ENCODE measurements at regions not wholly inside any gene's neighbourhood (a gene's known extent, or its start where the extent isn't known, plus 50 kb on each side); places are given as distances from the start of the nearest gene placed in this dataset.

DNA sequence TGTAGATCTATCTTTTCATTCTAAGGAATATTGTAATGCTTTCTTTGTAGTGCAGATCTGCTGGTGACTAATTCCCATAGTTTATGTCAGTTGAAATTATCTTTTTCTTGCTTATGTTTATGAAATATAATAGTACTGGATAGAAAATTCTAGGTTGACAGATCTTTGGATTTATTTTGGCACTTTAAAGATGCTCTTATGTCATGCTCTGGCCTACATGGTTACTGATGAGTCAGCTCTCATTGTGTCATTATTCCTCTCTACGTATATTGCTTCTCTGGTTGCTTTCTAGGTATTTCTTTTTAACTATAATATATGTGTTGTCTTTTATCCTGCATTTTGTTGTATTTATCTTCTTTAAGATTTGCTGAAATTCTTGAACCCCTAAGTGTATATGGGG is 955.5 kb upstream of the CHORDC1 start:
- H3K9ac ChIP-seq (ENCODE audit: low read length), result no peak overlapping the region
- no peak for DNase-seq
- no peak overlapping the region for H2AFZ ChIP-seq (ENCODE audit: low read length)
- H3F3A ChIP-seq (ENCODE audit: insufficient read depth, low read length), result no peaks in the 10 kb centered on the region
- H4K20me1 ChIP-seq (ENCODE audit: insufficient read depth, low read length), result no peaks in the 10 kb centered on the region
- H3K9me3 ChIP-seq (replicated peaks; ENCODE audit: insufficient read depth, low read length), result no peaks in the 10 kb centered on the region
- TF ChIP-seq, protein P1, sequence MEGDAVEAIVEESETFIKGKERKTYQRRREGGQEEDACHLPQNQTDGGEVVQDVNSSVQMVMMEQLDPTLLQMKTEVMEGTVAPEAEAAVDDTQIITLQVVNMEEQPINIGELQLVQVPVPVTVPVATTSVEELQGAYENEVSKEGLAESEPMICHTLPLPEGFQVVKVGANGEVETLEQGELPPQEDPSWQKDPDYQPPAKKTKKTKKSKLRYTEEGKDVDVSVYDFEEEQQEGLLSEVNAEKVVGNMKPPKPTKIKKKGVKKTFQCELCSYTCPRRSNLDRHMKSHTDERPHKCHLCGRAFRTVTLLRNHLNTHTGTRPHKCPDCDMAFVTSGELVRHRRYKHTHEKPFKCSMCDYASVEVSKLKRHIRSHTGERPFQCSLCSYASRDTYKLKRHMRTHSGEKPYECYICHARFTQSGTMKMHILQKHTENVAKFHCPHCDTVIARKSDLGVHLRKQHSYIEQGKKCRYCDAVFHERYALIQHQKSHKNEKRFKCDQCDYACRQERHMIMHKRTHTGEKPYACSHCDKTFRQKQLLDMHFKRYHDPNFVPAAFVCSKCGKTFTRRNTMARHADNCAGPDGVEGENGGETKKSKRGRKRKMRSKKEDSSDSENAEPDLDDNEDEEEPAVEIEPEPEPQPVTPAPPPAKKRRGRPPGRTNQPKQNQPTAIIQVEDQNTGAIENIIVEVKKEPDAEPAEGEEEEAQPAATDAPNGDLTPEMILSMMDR (IDR thresholded peaks at IDR 0.05; ENCODE audit: low read length), result no peak
- no peak for TF ChIP-seq EZH2 (optimal IDR thresholded peaks at IDR 0.05; ENCODE audit: low read depth, low read length)
- TF ChIP-seq EZH2phosphoT487 (IDR thresholded peaks at IDR 0.05; ENCODE audit: low read length), result no peak
- no peaks in the 10 kb centered on the region for H3K36me3 ChIP-seq (replicated peaks; ENCODE audit: insufficient read depth, low read length)
- H3K4me3 ChIP-seq (ENCODE audit: low read length), result no peak overlapping the region
- H3K27me3 ChIP-seq (replicated peaks; ENCODE audit: insufficient read depth, low read length), result no peaks in the 10 kb centered on the region
- no peaks in the 10 kb centered on the region for H3K79me2 ChIP-seq (ENCODE audit: low read length)
- H3K27ac ChIP-seq (ENCODE audit: low read length), result no peak overlapping the region
- H3K9me2 ChIP-seq (replicated peaks; ENCODE audit: insufficient read depth, low read length), result no peaks in the 10 kb centered on the region
- H3K4me1 ChIP-seq (ENCODE audit: low read length), result no peaks in the 10 kb centered on the region
- no peak overlapping the region for H3K4me2 ChIP-seq (ENCODE audit: low read depth, low read length)

DNA sequence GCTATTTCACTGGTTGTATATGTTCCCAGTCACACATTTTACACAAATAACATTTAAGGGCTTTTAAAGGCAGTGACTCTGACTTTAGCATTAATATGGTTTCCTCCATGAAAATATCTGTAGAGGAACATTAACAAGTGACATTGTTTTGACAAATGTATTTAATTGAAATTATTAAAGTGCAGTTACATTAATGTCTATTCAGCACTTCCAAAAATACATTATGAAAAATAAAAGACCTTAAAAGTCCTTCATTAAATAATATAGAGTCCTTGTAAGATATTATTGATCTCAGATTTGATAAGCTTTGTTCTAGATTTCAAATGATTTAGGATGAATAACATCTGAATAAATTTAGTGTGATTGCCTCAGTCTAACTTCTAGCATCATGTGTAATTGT is 951.9 kb upstream of the CHORDC1 start:
- Histone ChIP-seq H3K27me3 (replicated peaks; ENCODE audit: insufficient read depth, low read length) (no peaks in the 10 kb centered on the region), H3K9ac (ENCODE audit: low read length) (no peak overlapping the region)

DNA sequence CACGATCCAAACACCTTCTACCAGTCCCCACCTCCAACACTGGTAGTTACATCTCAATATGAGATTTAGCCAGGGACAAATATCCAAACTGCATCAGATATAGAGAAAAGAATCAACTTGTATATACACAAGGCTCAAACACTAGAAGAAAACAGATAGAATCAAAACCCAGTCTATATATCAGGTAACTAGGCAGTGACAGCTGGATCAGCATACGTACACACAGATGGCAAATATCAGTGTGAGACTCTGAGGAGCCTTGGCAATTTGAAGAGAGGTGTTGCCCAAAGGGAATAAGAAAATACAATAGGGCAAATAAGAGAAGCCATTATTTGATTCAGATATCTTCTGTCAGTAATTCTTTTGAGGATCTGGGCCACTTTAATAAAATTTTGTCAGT is 951.3 kb upstream of the CHORDC1 start:
- Histone ChIP-seq H3K9ac (ENCODE audit: low read length) (no peak overlapping the region), H4K20me1 (ENCODE audit: insufficient read depth, low read length) (no peaks in the 10 kb centered on the region), H3K4me1 (ENCODE audit: low read length) (no peaks in the 10 kb centered on the region), H2AFZ (ENCODE audit: low read length) (no peak overlapping the region), H3K9me3 (replicated peaks; ENCODE audit: insufficient read depth, low read length) (no peaks in the 10 kb centered on the region), H3K4me2 (ENCODE audit: low read depth, low read length) (no peak overlapping the region), H3K79me2 (ENCODE audit: low read length) (no peaks in the 10 kb centered on the region), H3K27ac (ENCODE audit: low read length) (no peak overlapping the region), H3F3A (ENCODE audit: insufficient read depth, low read length) (no peaks in the 10 kb centered on the region), H3K4me3 (ENCODE audit: low read length) (no peak overlapping the region), H3K36me3 (replicated peaks; ENCODE audit: insufficient read depth, low read length) (no peaks in the 10 kb centered on the region), H3K27me3 (replicated peaks; ENCODE audit: insufficient read depth, low read length) (no peaks in the 10 kb centered on the region), H3K9me2 (replicated peaks; ENCODE audit: insufficient read depth, low read length) (no peaks in the 10 kb centered on the region)
- TF ChIP-seq EZH2phosphoT487 (IDR thresholded peaks at IDR 0.05; ENCODE audit: low read length), result no peak
- TF ChIP-seq EZH2 (optimal IDR thresholded peaks at IDR 0.05; ENCODE audit: low read depth, low read length), result no peak
- TF ChIP-seq, protein P1 (IDR thresholded peaks at IDR 0.05; ENCODE audit: low read length), result no peak
- DNase-seq, result no peak

More for the DNA sequence above, 951.9 kb upstream of the CHORDC1 start:
- H4K20me1 ChIP-seq (ENCODE audit: insufficient read depth, low read length), result no peaks in the 10 kb centered on the region
- H3K4me3 ChIP-seq (ENCODE audit: low read length), result no peak overlapping the region
- no peak overlapping the region for H3K4me2 ChIP-seq (ENCODE audit: low read depth, low read length)
- no peak overlapping the region for H3K27ac ChIP-seq (ENCODE audit: low read length)
- H3K9me2 ChIP-seq (replicated peaks; ENCODE audit: insufficient read depth, low read length), result no peaks in the 10 kb centered on the region
- no peaks in the 10 kb centered on the region for H3K36me3 ChIP-seq (replicated peaks; ENCODE audit: insufficient read depth, low read length)
- H3K9me3 ChIP-seq (replicated peaks; ENCODE audit: insufficient read depth, low read length), result no peaks in the 10 kb centered on the region
- TF ChIP-seq EZH2 (optimal IDR thresholded peaks at IDR 0.05; ENCODE audit: low read depth, low read length) (no peak), EZH2phosphoT487 (IDR thresholded peaks at IDR 0.05; ENCODE audit: low read length) (no peak)
- TF ChIP-seq, protein P1 (IDR thresholded peaks at IDR 0.05; ENCODE audit: low read length), result no peak
- no peaks in the 10 kb centered on the region for H3K4me1 ChIP-seq (ENCODE audit: low read length)
- no peaks in the 10 kb centered on the region for H3K79me2 ChIP-seq (ENCODE audit: low read length)
- no peak for DNase-seq
- H3F3A ChIP-seq (ENCODE audit: insufficient read depth, low read length), result no peaks in the 10 kb centered on the region
- no peak overlapping the region for H2AFZ ChIP-seq (ENCODE audit: low read length)
